ENCODE measurements at regions not wholly inside any gene's neighbourhood (a gene's known extent, or its start where the extent isn't known, plus 50 kb on each side); places are given as distances from the start of the nearest gene placed in this dataset.

DNA sequence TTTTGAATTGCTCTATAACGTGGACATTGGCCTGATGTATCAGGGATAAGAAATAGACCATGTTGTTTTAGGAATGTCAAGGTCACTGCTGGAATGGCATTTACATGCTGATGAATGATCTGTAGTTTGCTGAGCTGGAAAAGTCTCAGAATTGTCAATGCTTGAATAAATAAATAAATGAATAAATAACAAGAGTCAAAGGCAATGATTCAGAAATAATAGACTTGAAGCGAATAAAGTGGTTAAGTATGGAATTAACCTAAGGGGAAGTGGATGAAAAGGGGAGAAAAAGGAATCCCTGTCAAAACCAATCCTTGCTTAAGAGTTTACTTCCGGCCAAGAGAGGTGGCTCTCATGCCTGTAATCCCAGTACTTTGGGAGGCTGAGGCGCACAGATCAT lies 1620.0 kb downstream of the SUCLG1 start:
- Mint-ChIP-seq H3K9me3 (peaks cover 15 to 16% of the 10 kb centered on the region in 2 donors), H3K4me1 (no peaks in the 10 kb centered on the region), H3K36me3 (peaks cover 5% of the 10 kb centered on the region), H3K4me3 (no peak overlapping the region), H3K27me3 (ENCODE audit: low read depth in 2 of 2) (no peaks in the 10 kb centered on the region), H3K27ac (no peak overlapping the region)
- no peaks in the 10 kb centered on the region for H3K4me1 ChIP-seq (ENCODE audit: control insufficient read depth, insufficient read depth, low read length)
- H3K27me3 ChIP-seq (ENCODE audit: control insufficient read depth, insufficient read depth, low read length) = no peaks in the 10 kb centered on the region
- H3K36me3 ChIP-seq (ENCODE audit: control insufficient read depth, insufficient read depth, low read length) = no peaks in the 10 kb centered on the region
- 85% methylated on average over 4 of the region's 4 CpGs for WGBS (ENCODE audit: insufficient coverage)
- TF ChIP-seq, protein P1, sequence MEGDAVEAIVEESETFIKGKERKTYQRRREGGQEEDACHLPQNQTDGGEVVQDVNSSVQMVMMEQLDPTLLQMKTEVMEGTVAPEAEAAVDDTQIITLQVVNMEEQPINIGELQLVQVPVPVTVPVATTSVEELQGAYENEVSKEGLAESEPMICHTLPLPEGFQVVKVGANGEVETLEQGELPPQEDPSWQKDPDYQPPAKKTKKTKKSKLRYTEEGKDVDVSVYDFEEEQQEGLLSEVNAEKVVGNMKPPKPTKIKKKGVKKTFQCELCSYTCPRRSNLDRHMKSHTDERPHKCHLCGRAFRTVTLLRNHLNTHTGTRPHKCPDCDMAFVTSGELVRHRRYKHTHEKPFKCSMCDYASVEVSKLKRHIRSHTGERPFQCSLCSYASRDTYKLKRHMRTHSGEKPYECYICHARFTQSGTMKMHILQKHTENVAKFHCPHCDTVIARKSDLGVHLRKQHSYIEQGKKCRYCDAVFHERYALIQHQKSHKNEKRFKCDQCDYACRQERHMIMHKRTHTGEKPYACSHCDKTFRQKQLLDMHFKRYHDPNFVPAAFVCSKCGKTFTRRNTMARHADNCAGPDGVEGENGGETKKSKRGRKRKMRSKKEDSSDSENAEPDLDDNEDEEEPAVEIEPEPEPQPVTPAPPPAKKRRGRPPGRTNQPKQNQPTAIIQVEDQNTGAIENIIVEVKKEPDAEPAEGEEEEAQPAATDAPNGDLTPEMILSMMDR (IDR thresholded peaks at IDR 0.05) = no peak
- H3K9me3 ChIP-seq (ENCODE audit: control insufficient read depth, insufficient read depth, low read length) = peaks cover under 1% of the 10 kb centered on the region
- no peak overlapping the region for H3K4me3 ChIP-seq (ENCODE audit: low read length)
- DNase-seq (no peak), ATAC-seq (no peak)
- intact Hi-C loops (cut with micrococcal nuclease) = no loop called here
- no peak overlapping the region for H3K27ac ChIP-seq (ENCODE audit: low read length)

DNA sequence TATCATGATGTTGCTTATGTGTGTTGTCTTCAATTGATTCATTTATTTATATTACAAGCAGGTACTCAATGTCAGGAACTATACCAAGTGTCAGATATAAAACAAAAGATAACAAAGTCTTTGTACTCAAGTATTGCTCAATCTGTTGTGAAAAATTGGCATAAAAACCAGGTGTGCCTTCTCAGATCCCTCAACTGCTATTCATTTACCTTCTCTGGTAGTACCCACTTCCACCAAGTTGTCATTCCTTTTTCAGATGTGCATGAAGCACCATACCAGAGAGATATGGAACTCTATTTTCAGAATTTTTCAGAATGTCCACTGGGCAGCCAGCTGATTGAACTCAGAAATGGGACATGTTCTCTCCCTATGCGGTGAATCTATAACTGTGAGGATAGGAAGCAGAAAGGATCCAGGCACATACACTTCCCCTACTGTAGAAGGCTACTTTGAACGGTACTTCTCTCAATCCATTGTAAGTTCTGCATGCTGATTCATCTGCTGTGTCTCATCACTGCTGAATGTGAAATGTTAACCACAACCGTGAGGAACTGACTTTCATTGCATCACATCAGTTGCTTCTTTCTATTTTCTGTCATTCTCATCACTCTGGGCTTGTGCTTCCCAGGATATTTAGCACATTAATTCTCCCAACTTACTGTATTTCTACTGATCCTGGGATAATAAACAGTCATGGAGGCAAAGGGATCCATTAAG lies 1621.3 kb downstream of the SUCLG1 start:
- Histone ChIP-seq H3K4me3 (ENCODE audit: low read length) (no peak overlapping the region), H3K9me3 (ENCODE audit: control insufficient read depth, insufficient read depth, low read length) (peaks cover 5% of the 10 kb centered on the region), H3K4me1 (ENCODE audit: control insufficient read depth, insufficient read depth, low read length) (no peaks in the 10 kb centered on the region), H3K27ac (ENCODE audit: low read length) (no peak overlapping the region), H3K36me3 (ENCODE audit: control insufficient read depth, insufficient read depth, low read length) (no peaks in the 10 kb centered on the region), H3K27me3 (ENCODE audit: control insufficient read depth, insufficient read depth, low read length) (no peaks in the 10 kb centered on the region)
- peaks cover 4% of the 10 kb centered on the region for H3K36me3 Mint-ChIP-seq
- H3K4me1 Mint-ChIP-seq = no peaks in the 10 kb centered on the region
- DNase-seq (no peak), ATAC-seq (no peak)
- H3K4me3 Mint-ChIP-seq = no peak overlapping the region
- WGBS (ENCODE audit: insufficient coverage) = 58% methylated on average over 3 of the region's 3 CpGs
- H3K9me3 Mint-ChIP-seq = peaks cover 12% of the 10 kb centered on the region in 2 donors
- H3K27ac Mint-ChIP-seq = no peak overlapping the region
- H3K27me3 Mint-ChIP-seq (ENCODE audit: low read depth in 2 of 2) = no peaks in the 10 kb centered on the region
- TF ChIP-seq, protein P1 (IDR thresholded peaks at IDR 0.05) = no peak
- intact Hi-C loops (cut with micrococcal nuclease) = no loop called here

DNA sequence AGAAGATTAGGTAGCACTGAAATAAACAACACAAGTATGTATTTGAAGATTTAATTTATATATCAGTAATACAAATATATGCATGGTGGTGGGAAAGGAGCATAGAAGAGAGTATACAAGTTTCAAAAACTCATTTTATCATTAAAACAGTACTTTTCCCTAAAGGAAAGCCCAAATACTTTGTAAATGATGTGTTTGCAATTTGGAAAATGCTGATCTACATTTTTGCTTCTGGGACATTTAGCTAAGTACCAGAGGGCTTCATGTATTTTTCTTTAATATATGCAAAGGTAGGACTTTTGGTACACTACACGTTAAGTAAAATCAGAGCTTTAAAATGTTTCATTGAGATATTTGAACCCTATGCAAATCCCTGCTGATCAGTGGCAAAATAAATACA lies 1624.2 kb downstream of the SUCLG1 start:
- peaks cover 6 to 9% of the 10 kb centered on the region in 2 donors for H3K9me3 Mint-ChIP-seq
- ATAC-seq = no peak
- intact Hi-C loops (cut with micrococcal nuclease) = no loop called here

More for the DNA sequence above, 1624.2 kb downstream of the SUCLG1 start:
- H3K27me3 Mint-ChIP-seq (ENCODE audit: low read depth in 2 of 2) = no peaks in the 10 kb centered on the region
- H3K4me3 ChIP-seq (ENCODE audit: low read length) = no peak overlapping the region
- H3K4me1 Mint-ChIP-seq = no peaks in the 10 kb centered on the region
- 70% methylated on average over 1 of the region's 1 CpG for WGBS (ENCODE audit: insufficient coverage)
- H3K9me3 ChIP-seq (ENCODE audit: control insufficient read depth, insufficient read depth, low read length) = peaks cover 5% of the 10 kb centered on the region
- H3K36me3 Mint-ChIP-seq = no peaks in the 10 kb centered on the region
- H3K27ac Mint-ChIP-seq = no peak overlapping the region
- no peak overlapping the region for H3K4me3 Mint-ChIP-seq
- H3K36me3 ChIP-seq (ENCODE audit: control insufficient read depth, insufficient read depth, low read length) = no peaks in the 10 kb centered on the region
- TF ChIP-seq, protein P1 (IDR thresholded peaks at IDR 0.05) = no peak
- H3K27ac ChIP-seq (ENCODE audit: low read length) = no peak overlapping the region
- no peaks in the 10 kb centered on the region for H3K27me3 ChIP-seq (ENCODE audit: control insufficient read depth, insufficient read depth, low read length)
- DNase-seq = no peak
- H3K4me1 ChIP-seq (ENCODE audit: control insufficient read depth, insufficient read depth, low read length) = no peaks in the 10 kb centered on the region

All from natural killer cell (primary cell).